ENCODE measurements at regions not wholly inside any gene's neighbourhood (a gene's known extent, or its start where the extent isn't known, plus 50 kb on each side); places are given as distances from the start of the nearest gene placed in this dataset.

DNA sequence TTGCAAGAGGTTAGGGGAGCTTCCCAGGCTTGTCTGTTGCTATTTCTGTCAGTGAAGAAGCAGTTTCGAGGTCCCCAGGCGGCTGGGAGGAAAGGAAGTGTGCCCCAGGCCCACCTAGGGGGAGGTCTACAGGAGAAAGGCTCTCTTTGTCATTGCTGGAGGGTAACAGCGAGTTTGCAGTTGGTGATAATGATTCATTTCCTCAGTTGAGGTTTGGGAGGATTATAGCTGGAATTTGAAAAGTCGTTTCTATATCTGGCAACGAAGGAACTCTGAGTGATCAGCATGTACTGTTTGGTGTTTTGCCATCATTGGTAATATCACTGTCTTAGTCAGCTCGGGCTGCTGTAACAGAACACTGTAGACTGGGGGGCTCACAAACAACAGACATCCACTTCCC is 65.5 kb upstream of the UBE3A start:
- DNase-seq (ENCODE audit: low read depth), result peak; percentile 12

DNA sequence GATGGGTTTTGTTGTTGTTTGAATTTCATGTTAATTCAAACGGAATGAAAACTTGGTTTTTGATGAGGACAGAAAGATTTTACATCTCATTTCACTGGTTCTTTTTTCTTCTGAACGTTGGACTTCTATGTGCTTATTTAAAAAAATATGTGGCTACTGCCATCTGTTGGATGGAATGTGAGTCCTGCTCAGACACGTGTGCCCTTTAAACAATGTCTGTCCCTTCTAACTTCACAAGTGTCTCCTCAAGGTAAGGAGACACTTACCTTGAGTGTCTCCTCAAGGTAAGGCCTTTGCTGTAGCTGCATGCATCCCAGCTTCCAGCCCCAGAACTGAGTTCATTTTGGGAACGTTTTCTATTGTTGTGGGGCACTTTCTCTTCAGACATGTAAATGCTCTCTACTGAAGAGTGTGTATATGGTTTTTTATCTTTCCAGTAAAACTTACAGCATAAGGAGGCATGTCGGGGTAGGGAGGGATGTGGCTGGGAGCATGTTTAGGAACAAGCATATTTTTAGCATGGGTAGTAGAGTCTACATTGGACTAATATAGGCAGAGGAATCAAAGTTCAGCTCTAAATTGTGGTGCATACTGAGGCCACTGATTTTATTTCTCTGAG is 63.1 kb upstream of the UBE3A start:
- peak; percentile 14 for DNase-seq (ENCODE audit: low read depth)

DNA sequence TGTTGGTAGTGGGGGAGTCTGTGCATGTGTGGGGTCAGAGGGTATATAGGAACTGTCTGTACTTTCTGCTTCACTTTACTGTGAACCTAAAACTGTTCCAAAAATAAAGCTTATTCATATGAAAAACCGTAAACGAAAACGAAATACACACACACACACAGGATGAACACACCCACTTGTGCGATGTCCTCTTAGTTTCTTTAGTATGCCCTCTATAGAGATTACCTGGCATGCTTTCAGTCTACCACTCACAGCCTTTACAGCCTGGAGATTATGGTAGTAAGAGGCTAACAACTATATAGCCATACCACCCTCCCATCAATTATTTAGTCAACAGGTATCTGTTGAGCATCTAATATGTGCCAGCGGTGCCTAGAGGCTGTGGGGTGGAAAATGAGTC is 60.0 kb upstream of the UBE3A start:
- DNase-seq (ENCODE audit: low read depth), result no peak

DNA sequence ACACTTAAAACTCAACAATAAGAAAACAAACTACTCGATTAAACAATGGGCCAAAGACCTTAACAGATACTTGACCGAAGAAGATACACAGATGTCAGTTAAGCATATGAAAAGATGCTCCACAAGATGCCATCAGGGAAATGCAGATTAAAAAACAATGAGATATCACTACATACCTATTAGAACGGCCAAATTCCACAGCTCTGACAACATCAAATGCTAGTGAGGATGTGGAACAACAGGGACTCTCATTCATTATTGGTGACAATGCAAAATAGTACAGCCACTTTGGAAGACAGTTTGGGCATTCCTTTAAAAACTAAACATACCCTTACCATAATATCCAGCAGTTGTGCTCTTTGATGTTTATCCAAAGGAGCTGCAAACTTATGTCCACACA is 59.1 kb upstream of the UBE3A start:
- DNase-seq (ENCODE audit: low read depth), result no peak

DNA sequence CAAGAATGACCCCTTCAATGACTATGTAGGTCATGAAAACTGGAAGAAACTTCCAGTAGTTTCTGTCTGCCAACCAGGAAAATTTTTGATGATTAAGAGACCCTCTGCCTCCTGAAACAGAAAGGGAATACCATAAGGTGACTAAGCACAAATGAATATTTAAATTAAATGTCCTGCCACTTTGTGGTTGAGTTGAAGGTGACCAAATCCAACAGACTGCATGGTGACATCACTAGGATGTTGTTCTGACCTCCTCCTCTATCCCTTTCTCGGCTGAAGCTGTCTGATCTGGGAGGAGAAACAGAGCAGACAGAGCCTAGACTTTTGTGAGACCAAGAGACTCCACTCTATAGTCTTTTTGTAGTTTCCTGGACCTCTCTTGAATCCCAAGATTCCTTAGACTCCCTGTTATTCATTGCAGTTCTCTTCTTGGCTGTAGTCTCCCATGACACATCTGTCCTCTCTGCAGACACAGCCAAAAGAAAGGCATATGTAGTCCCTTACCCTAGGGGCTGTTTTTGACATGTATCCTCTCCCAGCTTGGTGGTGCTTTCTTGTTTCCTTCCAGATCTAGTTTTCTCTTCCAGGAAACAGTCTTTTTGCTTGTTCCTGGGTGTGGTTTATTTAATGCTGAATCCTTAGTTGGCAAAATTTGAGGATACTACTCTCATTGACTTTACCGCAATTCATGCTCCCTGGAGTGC is 55.2 kb upstream of the UBE3A start:
- DNase-seq (ENCODE audit: low read depth), result no peak

DNA sequence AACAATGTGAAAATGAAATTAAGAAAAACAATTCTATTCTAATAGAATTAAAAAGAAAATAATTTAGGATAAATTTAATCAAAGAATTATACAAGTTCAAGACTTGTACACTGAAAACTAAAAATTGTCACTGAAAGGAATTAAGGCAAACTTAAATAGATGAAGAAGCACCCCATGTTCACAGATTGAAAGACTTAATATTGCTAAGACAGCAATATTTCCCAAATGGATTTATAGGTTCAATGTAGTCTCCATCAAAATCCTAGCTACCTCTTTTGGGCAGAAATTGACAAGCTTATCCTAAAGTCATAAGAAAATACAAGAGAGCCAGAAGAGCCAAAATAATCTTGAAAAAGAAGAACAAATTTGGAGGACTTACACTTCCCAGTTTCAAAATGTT is 53.5 kb upstream of the UBE3A start:
- no peak for DNase-seq (ENCODE audit: low read depth)

All from M059J (cell line).